Gastrocnemius medialis (tissue), 4 donors: ENCODE measurements at regions not wholly inside any gene's neighbourhood (a gene's known extent, or its start where the extent isn't known, plus 50 kb on each side); places are given as distances from the start of the nearest gene placed in this dataset.

ENCODE experiments used
- ATAC-seq, 2 donors: fragments of 150-250 bp; one replicate each; pipeline ENCODE4 v1.9.1; 2016
- DNase-seq, 2 donors: peaks; one replicate each; pipeline ENCODE4 v3.0.0-alpha.2; 2019
- H3K27ac ChIP-seq, 4 donors: fragments of 200-600 bp; sonication (generic); 1 replicate in 1 of 4; 2 replicates in 3 of 4; pipeline ENCODE4 v1.5.1; 2016 to 2018; ENCODE audit warnings: mild to moderate bottlenecking in 2 of 4, moderate library complexity in 1 of 4
- H3K27me3 ChIP-seq, 3 donors: fragments of 200-600 bp; sonication (generic) in 2 of 3; 1 replicate in 1 of 3; 2 replicates in 2 of 3; pipeline versions ENCODE4 v1.5.1 to v1.6.0; 2016 to 2019; ENCODE audit warnings: mild to moderate bottlenecking in 1 of 3, moderate library complexity in 1 of 3
- H3K36me3 ChIP-seq, 2 donors: fragments of 200-600 bp; sonication (generic) in 1 of 2; one replicate each; pipeline ENCODE4 v1.5.1; 2017 to 2018
- H3K4me1 ChIP-seq, 2 donors: fragments of 200-600 bp; sonication (generic) in 1 of 2; one replicate each; pipeline ENCODE4 v1.5.1; 2016 to 2017; ENCODE audit warnings: mild to moderate bottlenecking in 2 of 2
- H3K4me3 ChIP-seq, 4 donors: fragments of 200-600 bp; sonication (generic) in 3 of 4; 1 replicate in 1 of 4; 2 replicates in 3 of 4; pipeline ENCODE4 v1.5.1; 2016 to 2019; ENCODE audit warnings: mild to moderate bottlenecking in 2 of 4
- H3K9me3 ChIP-seq, 3 donors: fragments of 200-600 bp; sonication (generic) in 2 of 3; 1 replicate in 1 of 3; 2 replicates in 2 of 3; pipeline ENCODE4 v1.5.1; 2016 to 2019
- CTCF ChIP-seq, 5 experiments: fragments of 450-650 bp in 3 of 5; fragments of 200-600 bp in 2 of 5; sonication (generic) in 2 of 5; IDR thresholded peaks in 4 of 5; conservative IDR thresholded peaks in 1 of 5; 1 replicate in 4 of 5; 2 replicates in 1 of 5; pipeline ENCODE4 v1.5.1; 2016 to 2019; ENCODE audit warnings: antibody characterized with exemption in 5 of 5, mild to moderate bottlenecking in 3 of 5, moderate library complexity in 3 of 5
- POLR2A ChIP-seq, 2 donors: fragments of 450-650 bp; IDR thresholded peaks; one replicate each; pipeline ENCODE4 v1.6.1; 2017; ENCODE audit warnings: antibody characterized with exemption in 2 of 2, mild to moderate bottlenecking in 2 of 2, moderate library complexity in 2 of 2
- in situ Hi-C, 4 donors: fragments of 200-750 bp; cut with MboI; loops; one replicate each; pipeline versions ENCODE4 v1.15.0 to v1.8.0; 2017; ENCODE audit warnings: low sequenced_read_pairs in 4 of 4
- intact Hi-C: fragments of 100-400 bp; cut with DNase I; formaldehyde crosslinking; loops from one replicate; pipeline ENCODE4 v1.15.1; 2023; ENCODE audit warnings: low total_unique reads

DNA sequence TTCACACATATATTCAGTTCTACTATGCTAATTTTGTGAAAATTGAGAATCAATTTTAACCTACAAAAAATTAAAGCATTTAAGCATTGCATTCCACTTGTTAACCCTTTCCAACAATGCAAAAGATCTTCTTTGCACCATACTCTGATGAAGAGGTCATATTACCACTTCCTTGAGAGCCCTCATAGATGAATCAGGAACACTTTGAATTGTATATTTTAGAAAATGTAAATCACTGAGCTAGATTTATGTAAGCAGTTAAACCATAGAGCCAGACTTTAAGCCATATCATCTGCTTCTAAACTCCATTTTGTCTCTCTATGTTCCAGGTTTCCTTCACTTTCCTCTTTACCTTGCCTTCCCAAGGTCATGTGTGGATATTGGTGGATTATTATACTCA, 56.5 kb upstream of the CDH18 start:
- no peaks in the 10 kb centered on the region for H3K4me1 ChIP-seq
- DNase-seq (no peak), ATAC-seq (no peak)
- intact Hi-C loops = no loop called here
- H3K36me3 ChIP-seq = no peaks in the 10 kb centered on the region
- no peaks in the 10 kb centered on the region for H3K9me3 ChIP-seq
- TF ChIP-seq CTCF (IDR thresholded peaks at IDR 0.05 in 4 of 5, conservative IDR thresholded peaks at IDR 0.05 in 1 of 5) = no peak
- TF ChIP-seq POLR2A (IDR thresholded peaks at IDR 0.05) = no peak
- no peak overlapping the region for H3K4me3 ChIP-seq
- no peak overlapping the region for H3K27ac ChIP-seq
- in situ Hi-C loops = no loop called here
- H3K27me3 ChIP-seq = no peaks in the 10 kb centered on the region

GRCh38 chr5:20041326-20042274, 53.6 kb upstream of the CDH18 start:
- no peaks in the 10 kb centered on the region for H3K4me1 ChIP-seq
- DNase-seq (no peak), ATAC-seq (no peak)
- in situ Hi-C loops (no loop called here), intact Hi-C loops (no loop called here)
- no peak overlapping the region for H3K4me3 ChIP-seq
- H3K27me3 ChIP-seq = no peaks in the 10 kb centered on the region
- H3K27ac ChIP-seq = no peak overlapping the region
- H3K9me3 ChIP-seq = no peaks in the 10 kb centered on the region
- TF ChIP-seq CTCF (IDR thresholded peaks at IDR 0.05 in 4 of 5, conservative IDR thresholded peaks at IDR 0.05 in 1 of 5) (no peak), POLR2A (IDR thresholded peaks at IDR 0.05) (no peak)
- H3K36me3 ChIP-seq = no peaks in the 10 kb centered on the region

GRCh38 chr5:20040901-20041300, 52.9 kb upstream of the CDH18 start:
- DNase-seq (no peak), ATAC-seq (no peak)
- Histone ChIP-seq H3K27ac (no peak overlapping the region), H3K4me3 (no peak overlapping the region), H3K27me3 (no peaks in the 10 kb centered on the region), H3K9me3 (no peaks in the 10 kb centered on the region), H3K4me1 (no peaks in the 10 kb centered on the region), H3K36me3 (no peaks in the 10 kb centered on the region)
- intact Hi-C loops = no loop called here
- in situ Hi-C loops = no loop called here
- TF ChIP-seq POLR2A (IDR thresholded peaks at IDR 0.05) = no peak
